OCI-LY7 (cell line): ENCODE measurements at regions not wholly inside any gene's neighbourhood (a gene's known extent, or its start where the extent isn't known, plus 50 kb on each side); places are given as distances from the start of the nearest gene placed in this dataset.

Experiments used
- BruUV-seq: library from RNA; stranded (reverse); fragments of 400-500 nt; replicated peaks from 2 replicates; lab custom pipeline; 2021; lab: Mats Ljungman, UMichigan
- CTCF ChIA-PET: fragments of 300-600 bp; sonication (Branson Sonifier 250); formaldehyde crosslinking; loops from one replicate; lab custom pipeline; 2022; ENCODE audit warnings: antibody characterized with exemption; ENCODE audit not compliant: unreplicated experiment; lab: Charles Lee
- POLR2A ChIA-PET: fragments of 300-600 bp; sonication (Branson Sonifier 250); formaldehyde crosslinking; loops from one replicate; lab custom pipeline; 2022; ENCODE audit warnings: antibody characterized with exemption; lab: Charles Lee
- DNase-seq: peaks from one replicate; pipeline ENCODE4 v3.0.0-alpha.2; 2015; ENCODE audit warnings: low spot score
- H2AFZ ChIP-seq: fragments of 200-600 bp; sonication (generic), shearing (Covaris generic); 2 replicates; pipeline ENCODE4 v1.6.1; 2014; ENCODE audit warnings: mild to moderate bottlenecking, antibody characterized with exemption, low read length, moderate library complexity
- H3K27ac ChIP-seq: fragments of 200-600 bp; sonication (generic); 2 replicates; pipeline ENCODE4 v1.5.1; 2014; ENCODE audit warnings: mixed run types, low read depth, mild to moderate bottlenecking, moderate library complexity, low read length, inconsistent platforms; ENCODE audit not compliant: poor library complexity, severe bottlenecking
- H3K36me3 ChIP-seq: fragments of 200-600 bp; sonication (generic); 2 replicates; pipeline ENCODE4 v1.6.1; 2014; ENCODE audit warnings: mild to moderate bottlenecking, antibody characterized with exemption, low read length, moderate library complexity, mixed read lengths; ENCODE audit not compliant: insufficient read depth
- H3K4me1 ChIP-seq: fragments of 200-600 bp; sonication (generic); 2 replicates; pipeline ENCODE4 v1.5.1; 2014; ENCODE audit warnings: mild to moderate bottlenecking, low read length; ENCODE audit not compliant: insufficient read depth, poor library complexity, severe bottlenecking
- H3K4me2 ChIP-seq: fragments of 200-600 bp; sonication (generic); 2 replicates; pipeline ENCODE4 v1.6.1; 2014; ENCODE audit warnings: mild to moderate bottlenecking, low read length
- H3K4me3 ChIP-seq: fragments of 200-600 bp; sonication (generic); 2 replicates; pipeline ENCODE4 v1.5.1; 2014; ENCODE audit warnings: mild to moderate bottlenecking, low read depth, low read length; ENCODE audit not compliant: poor library complexity, severe bottlenecking
- H3K79me2 ChIP-seq: fragments of 200-600 bp; sonication (generic); 2 replicates; pipeline ENCODE4 v1.6.1; 2016; ENCODE audit warnings: low read depth, mild to moderate bottlenecking, low read length, moderate library complexity, mixed read lengths; ENCODE audit not compliant: insufficient read depth
- H3K9me2 ChIP-seq: fragments of 200-600 bp; sonication (generic); 2 replicates; pipeline ENCODE4 v1.6.1; 2016; ENCODE audit warnings: mild to moderate bottlenecking, low read length, mixed read lengths; ENCODE audit not compliant: insufficient read depth
- H3K9me3 ChIP-seq: fragments of 200-600 bp; sonication (generic); 2 replicates; pipeline ENCODE4 v1.6.1; 2014; ENCODE audit warnings: mild to moderate bottlenecking, mixed run types, low read length, mixed read lengths
- H4K20me1 ChIP-seq: fragments of 200-600 bp; sonication (generic); 2 replicates; pipeline ENCODE4 v1.6.1; 2014; ENCODE audit warnings: mild to moderate bottlenecking, antibody characterized with exemption, low read length, moderate library complexity, mixed read lengths; ENCODE audit not compliant: insufficient read depth
- CTCF ChIP-seq: fragments of 200-600 bp; sonication (generic); conservative IDR thresholded peaks from 2 replicates; pipeline ENCODE4 v1.5.1; 2014; ENCODE audit warnings: mild to moderate bottlenecking, antibody characterized with exemption, low read length, moderate library complexity, mixed read lengths
- EZH2phosphoT487 ChIP-seq: fragments of 200-600 bp; sonication (generic); IDR thresholded peaks from 2 replicates; pipeline ENCODE4 v1.6.1; 2018; ENCODE audit warnings: low read depth, borderline replicate concordance, mild to moderate bottlenecking, mixed run types, antibody characterized with exemption, low read length, moderate library complexity, mixed read lengths
- intact Hi-C: fragments of 100-400 bp; cut with micrococcal nuclease; formaldehyde crosslinking; loops from one replicate; pipeline ENCODE4 v1.10.0; 2022; ENCODE audit not compliant: unreplicated experiment

GRCh38 chr2:17287183-17287582 is 231.1 kb downstream of the RAD51AP2 start:
- POLR2A ChIA-PET, result no interaction called here
- CTCF ChIA-PET, result interaction anchor here (0.6 kb wide), 1 partner anchor 13 kb away, joined by 3 read pairs; no protein-coding TSS in a partner anchor
- no peaks in the 10 kb centered on the region for H3K9me3 ChIP-seq
- no peak overlapping the region for H3K27ac ChIP-seq
- no peaks in the 10 kb centered on the region for H3K79me2 ChIP-seq
- intact Hi-C loops, result no loop called here
- H3K36me3 ChIP-seq, result no peaks in the 10 kb centered on the region
- no TSS peak for BruUV-seq
- no peaks in the 10 kb centered on the region for H3K9me2 ChIP-seq
- H4K20me1 ChIP-seq, result no peaks in the 10 kb centered on the region
- H3K4me1 ChIP-seq, result no peaks in the 10 kb centered on the region
- no peak overlapping the region for H3K4me2 ChIP-seq
- no peak for DNase-seq
- H2AFZ ChIP-seq, result no peak overlapping the region
- TF ChIP-seq CTCF (no peak), EZH2phosphoT487 (no peak)
- no peak overlapping the region for H3K4me3 ChIP-seq

GRCh38 chr2:17282826-17283225 is 235.4 kb downstream of the RAD51AP2 start:
- H3K36me3 ChIP-seq, result no peaks in the 10 kb centered on the region
- H3K4me3 ChIP-seq, result no peak overlapping the region
- no TSS peak for BruUV-seq
- no peak for DNase-seq
- no peaks in the 10 kb centered on the region for H3K4me1 ChIP-seq
- no peaks in the 10 kb centered on the region for H4K20me1 ChIP-seq
- CTCF ChIA-PET, result no interaction called here
- H3K9me3 ChIP-seq, result no peaks in the 10 kb centered on the region
- no peaks in the 10 kb centered on the region for H3K9me2 ChIP-seq
- no peak overlapping the region for H3K27ac ChIP-seq
- H2AFZ ChIP-seq, result no peak overlapping the region
- POLR2A ChIA-PET, result interaction anchor here (0.6 kb wide), 1 partner anchor 20 kb away, joined by 3 read pairs; no protein-coding TSS in a partner anchor
- intact Hi-C loops, result no loop called here
- no peak overlapping the region for H3K4me2 ChIP-seq
- TF ChIP-seq CTCF (no peak), EZH2phosphoT487 (no peak)
- no peaks in the 10 kb centered on the region for H3K79me2 ChIP-seq

GRCh38 chr2:17282245-17282644 is 236.0 kb downstream of the RAD51AP2 start:
- no peak for DNase-seq
- no TSS peak for BruUV-seq
- Histone ChIP-seq H3K36me3 (no peaks in the 10 kb centered on the region), H3K9me2 (no peaks in the 10 kb centered on the region), H3K4me1 (no peaks in the 10 kb centered on the region), H3K4me3 (no peak overlapping the region), H3K4me2 (no peak overlapping the region), H2AFZ (no peak overlapping the region), H3K79me2 (no peaks in the 10 kb centered on the region), H4K20me1 (no peaks in the 10 kb centered on the region), H3K9me3 (no peaks in the 10 kb centered on the region), H3K27ac (no peak overlapping the region)
- TF ChIP-seq CTCF (no peak), EZH2phosphoT487 (no peak)
- ChIA-PET POLR2A (no interaction called here), CTCF (no interaction called here)
- intact Hi-C loops, result no loop called here
